IPS-18c (cell line): ENCODE measurements at regions not wholly inside any gene's neighbourhood (a gene's known extent, or its start where the extent isn't known, plus 50 kb on each side); places are given as distances from the start of the nearest gene placed in this dataset.
"Not testable (repeated sequence)": the region's sequence is repeated elsewhere in the genome, so short reads cannot be mapped to it uniquely, and the experiment has no call there.

Experiments used
- H3K4me3 ChIP-seq: 2 replicates; pipeline ENCODE4 v1.7.0; 2013; ENCODE audit warnings: low read depth, mild to moderate bottlenecking, low read length, moderate library complexity; ENCODE audit not compliant: insufficient read depth
- H3K9me3 ChIP-seq: one replicate; pipeline ENCODE4 v1.6.1; 2013; ENCODE audit warnings: mild to moderate bottlenecking, low read length, moderate library complexity; ENCODE audit not compliant: control insufficient read depth, insufficient read depth

GRCh38 chr14:76298896-76299295 lies 77.0 kb upstream of the ESRRB start:
- no peaks in the 10 kb centered on the region for H3K9me3 ChIP-seq
- no peak overlapping the region for H3K4me3 ChIP-seq

- not testable (repeated sequence) for H3K4me3 ChIP-seq, H3K9me3 ChIP-seq
Measured at GRCh38 chr14:76303188-76303587, 72.7 kb upstream of the ESRRB start.

DNA sequence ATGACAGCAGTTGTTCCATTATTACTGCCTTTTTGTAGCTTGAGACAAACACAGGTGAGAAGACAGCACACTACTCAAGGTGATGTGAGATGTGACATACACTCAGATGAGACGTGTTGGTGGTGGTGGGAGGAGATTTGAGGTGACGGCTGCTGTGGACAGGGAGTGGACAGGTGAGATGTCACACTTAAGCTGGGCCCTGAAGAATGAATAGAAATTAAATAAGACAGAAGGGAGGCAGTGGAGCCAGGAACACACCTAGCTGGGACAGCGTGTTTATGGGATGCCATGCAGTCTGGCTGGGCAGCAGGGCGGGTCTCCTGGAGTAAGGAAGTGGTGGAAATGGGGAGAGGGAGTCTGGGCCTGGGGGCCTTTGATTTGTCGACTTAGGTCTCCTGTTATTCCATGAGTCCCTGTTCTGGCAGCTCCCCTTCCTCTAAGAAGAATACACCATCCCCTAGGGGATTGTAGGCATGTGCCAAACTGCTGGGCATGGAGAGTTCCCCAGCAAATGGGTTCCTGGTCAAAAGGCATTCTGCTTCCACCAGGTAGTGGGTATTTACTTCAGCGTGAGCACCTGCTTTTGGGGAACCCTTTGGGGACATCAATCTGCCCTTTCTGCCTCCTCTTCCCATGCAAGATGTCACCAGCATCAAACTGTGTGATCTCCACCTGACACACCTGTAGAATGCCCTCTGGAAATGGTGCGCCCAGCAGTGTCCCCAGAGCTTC lies 71.2 kb upstream of the ESRRB start:
- Histone ChIP-seq H3K9me3 (no peaks in the 10 kb centered on the region), H3K4me3 (no peak overlapping the region)

GRCh38 chr14:76305268-76305826 lies 70.6 kb upstream of the ESRRB start:
- H3K4me3 ChIP-seq = no peak overlapping the region
- H3K9me3 ChIP-seq = no peaks in the 10 kb centered on the region

DNA sequence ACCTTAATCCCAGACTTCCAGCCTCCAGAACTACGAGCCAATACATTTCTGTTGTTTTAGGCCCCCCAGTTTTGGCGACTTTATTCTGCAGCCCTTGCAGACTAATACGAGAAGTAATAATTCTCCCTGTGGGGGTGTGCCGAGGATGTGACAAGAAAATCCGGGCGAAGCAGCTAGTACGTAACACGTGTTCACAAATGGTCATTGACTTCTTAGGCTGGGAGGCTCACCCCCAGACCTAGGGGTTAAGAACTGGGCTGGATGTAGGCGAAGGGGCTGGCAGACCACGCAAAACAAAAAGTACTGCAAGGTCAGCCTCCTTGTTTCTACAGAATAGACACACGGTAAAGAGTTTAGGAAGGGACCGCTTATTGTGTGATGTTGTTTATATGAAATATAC lies 69.8 kb upstream of the ESRRB start:
- Histone ChIP-seq H3K4me3 (no peak overlapping the region), H3K9me3 (no peaks in the 10 kb centered on the region)

DNA sequence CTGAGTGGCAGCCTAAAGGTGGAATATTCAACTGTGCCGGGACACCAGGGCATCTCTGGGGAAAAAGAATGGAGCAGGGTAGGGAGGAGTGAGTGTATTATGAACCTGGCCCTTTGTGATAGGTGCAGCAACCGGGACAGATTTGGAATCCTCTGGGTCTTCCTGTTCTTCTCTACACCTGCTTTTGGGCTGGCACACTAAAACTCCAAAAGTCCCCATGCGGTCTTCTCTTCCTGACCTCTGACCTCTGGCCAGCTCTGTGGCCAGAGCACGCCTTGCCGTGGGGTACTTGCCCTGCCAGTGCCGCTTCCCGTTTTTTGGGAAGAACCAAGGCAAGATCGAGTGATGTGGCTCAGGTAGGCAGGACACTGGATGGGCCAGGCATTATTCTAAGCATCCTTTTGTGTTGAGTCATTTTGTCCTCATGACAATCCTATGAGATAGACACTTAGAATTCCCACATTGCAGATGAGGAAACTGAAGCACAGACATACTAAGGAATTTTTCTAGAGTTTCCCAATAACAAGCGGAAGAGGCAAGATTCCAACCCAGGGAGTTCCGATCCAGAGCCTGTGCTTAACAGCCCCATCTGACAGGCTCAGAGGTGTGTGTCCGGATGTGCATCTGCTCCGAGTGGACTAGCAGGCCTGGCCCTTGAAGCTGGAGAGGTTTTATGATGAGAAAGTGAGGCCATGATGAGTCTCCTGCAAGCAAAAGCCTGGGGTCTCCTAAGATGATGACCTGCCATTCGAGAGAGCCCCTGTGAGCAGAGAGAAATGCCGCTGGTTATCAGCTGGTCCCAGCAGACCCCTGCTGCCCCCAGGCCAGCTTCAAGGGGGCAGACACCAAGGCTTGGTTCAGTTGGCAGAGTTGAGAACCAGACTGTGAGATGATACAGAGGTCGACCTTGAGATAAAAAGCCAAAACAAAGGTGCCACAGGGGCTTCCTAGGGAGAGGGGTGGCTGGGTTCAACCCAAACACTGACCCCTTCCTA lies 67.9 kb upstream of the ESRRB start:
- Histone ChIP-seq H3K4me3 (no peak overlapping the region), H3K9me3 (no peaks in the 10 kb centered on the region)

GRCh38 chr14:76309572-76310162 lies 66.3 kb upstream of the ESRRB start:
- H3K4me3 ChIP-seq = no peak overlapping the region
- no peaks in the 10 kb centered on the region for H3K9me3 ChIP-seq

DNA sequence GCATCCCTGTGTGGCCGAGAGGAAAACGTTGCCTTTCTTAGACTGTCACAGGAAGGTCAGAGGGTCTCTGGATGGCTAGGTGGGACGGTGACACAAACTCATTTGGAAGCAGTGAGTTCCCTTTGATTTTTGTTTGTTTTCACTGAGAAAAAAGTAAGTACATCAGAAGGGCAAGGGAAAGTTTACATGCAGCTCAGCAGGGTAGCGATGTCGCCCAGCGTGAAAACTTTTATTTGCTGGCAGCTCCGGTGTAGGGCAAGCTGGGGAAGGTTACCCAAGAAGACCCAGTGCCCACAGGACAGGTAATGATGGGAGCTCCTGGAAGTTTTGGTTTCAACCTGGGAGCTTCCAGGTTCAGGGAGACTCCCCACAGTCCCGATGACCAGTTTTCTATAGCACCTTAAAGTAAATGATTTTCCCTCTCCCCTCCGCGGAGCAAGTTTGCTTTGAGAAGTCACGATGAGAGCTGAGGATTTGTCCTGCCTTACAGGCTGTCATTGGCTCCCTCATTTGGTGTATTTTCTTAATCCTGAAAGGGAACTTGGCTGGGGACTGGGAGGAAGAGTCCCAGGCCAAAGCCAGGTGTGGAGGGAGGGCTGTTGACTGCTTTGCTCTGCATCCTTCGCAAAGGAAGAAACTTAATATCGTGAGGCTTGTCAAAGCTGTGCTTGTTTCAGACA lies 64.7 kb upstream of the ESRRB start:
- no peaks in the 10 kb centered on the region for H3K9me3 ChIP-seq
- peak overlapping the region; percentile 21; the same call in 1 of the 2 replicates for H3K4me3 ChIP-seq

DNA sequence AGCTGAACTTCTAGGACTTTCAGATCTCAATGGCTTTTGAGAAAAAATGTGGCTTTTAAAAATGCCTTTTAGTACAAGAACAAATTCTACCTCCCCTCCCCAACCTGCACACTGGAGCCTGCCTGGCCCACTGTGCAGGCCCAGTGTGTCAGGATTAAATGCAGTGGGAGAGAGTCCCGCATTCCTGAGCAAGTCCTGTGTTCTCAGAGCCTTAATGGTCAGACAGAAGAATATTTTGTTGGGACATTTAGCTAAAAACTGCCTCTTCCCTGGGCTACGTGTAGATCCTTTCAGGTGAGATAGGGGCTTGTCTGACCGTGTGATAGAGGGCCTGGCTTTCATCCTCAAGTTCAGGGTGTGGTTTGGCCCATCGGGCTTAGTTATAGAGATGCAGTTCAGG lies 63.1 kb upstream of the ESRRB start:
- no peak overlapping the region for H3K4me3 ChIP-seq
- H3K9me3 ChIP-seq = no peaks in the 10 kb centered on the region

GRCh38 chr14:76313303-76313702 lies 62.6 kb upstream of the ESRRB start:
- Histone ChIP-seq H3K4me3 (no peak overlapping the region), H3K9me3 (no peaks in the 10 kb centered on the region)

GRCh38 chr14:76313852-76314251 lies 62.1 kb upstream of the ESRRB start:
- no peak overlapping the region for H3K4me3 ChIP-seq
- no peaks in the 10 kb centered on the region for H3K9me3 ChIP-seq

DNA sequence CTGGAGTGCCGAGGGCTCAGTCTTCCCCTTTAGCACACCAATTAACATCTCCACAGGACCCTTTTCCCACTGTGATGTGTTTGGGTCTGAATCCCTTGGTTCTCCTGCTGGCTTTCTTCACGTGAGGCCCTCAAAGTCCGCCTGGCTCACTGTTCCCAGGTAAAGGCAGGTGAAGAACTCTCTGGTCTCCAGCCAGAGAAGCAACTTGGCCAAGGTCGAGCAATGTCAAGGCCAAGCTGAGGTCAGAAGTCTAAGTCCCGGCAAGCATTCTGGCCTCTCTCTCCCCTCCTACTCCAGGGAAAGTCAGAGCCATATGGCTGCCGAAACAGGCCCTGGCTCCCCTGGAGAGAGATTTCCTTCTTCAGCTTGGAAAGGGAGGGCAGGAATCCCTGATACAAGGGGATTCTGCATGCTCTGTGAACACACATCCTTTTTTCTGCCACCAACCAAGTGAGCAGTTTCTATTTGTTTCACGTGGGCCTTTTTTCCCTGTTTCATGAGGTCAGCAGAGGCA lies 61.4 kb upstream of the ESRRB start:
- H3K9me3 ChIP-seq = no peaks in the 10 kb centered on the region
- H3K4me3 ChIP-seq = no peak overlapping the region

DNA sequence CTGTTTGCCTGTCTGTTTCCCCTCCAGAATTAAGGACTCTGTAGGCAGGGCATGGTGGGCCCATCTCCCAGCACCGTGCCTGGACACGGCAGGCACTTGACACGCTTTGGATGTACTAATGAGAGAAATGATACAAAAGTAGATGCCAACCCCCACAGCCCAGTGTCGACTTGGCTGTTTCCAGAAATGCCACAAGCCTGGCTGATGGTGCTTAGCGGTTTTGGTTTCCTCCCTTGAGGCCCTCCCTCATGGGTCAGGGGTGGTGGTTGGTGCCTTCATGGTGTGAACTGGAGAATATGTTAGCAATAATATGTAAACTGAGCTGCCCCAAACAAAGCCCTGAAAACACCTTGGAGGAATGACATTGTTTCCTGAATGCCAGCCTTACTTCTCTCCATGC lies 55.5 kb upstream of the ESRRB start:
- no peaks in the 10 kb centered on the region for H3K9me3 ChIP-seq
- H3K4me3 ChIP-seq = no peak overlapping the region

- no peak overlapping the region for H3K4me3 ChIP-seq
- no peaks in the 10 kb centered on the region for H3K9me3 ChIP-seq
Measured at GRCh38 chr14:76320975-76321374, 55.0 kb upstream of the ESRRB start.

DNA sequence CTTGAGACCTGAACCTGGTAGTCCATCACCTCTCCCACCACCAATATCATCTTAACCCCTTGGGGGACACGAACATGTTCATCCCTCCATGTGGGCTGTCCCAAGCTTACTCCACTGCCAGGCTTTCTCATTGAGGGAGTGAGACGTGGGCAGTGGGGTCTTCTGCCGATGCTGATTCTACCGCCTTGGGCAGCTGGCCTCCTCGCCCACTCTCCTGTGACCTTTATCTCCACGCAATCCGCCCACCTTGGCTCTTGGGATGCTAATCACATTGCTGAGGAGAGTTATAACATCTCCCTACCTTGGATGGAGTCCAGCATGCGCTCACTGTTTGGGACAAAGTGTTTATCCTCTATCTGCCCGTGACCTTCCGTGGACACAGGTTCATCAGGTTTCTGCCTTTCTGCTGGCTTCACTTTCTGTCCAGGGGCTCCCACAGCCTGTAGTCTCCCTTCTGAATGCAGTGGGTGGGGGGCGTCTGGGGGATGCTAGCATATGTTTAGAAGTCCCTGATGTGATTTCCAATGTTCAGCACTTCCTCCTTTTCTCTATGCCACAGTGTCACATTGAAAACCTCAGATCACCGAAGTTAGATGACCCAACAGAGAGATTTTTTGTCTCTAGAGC lies 53.2 kb upstream of the ESRRB start:
- Histone ChIP-seq H3K4me3 (no peak overlapping the region), H3K9me3 (no peaks in the 10 kb centered on the region)

DNA sequence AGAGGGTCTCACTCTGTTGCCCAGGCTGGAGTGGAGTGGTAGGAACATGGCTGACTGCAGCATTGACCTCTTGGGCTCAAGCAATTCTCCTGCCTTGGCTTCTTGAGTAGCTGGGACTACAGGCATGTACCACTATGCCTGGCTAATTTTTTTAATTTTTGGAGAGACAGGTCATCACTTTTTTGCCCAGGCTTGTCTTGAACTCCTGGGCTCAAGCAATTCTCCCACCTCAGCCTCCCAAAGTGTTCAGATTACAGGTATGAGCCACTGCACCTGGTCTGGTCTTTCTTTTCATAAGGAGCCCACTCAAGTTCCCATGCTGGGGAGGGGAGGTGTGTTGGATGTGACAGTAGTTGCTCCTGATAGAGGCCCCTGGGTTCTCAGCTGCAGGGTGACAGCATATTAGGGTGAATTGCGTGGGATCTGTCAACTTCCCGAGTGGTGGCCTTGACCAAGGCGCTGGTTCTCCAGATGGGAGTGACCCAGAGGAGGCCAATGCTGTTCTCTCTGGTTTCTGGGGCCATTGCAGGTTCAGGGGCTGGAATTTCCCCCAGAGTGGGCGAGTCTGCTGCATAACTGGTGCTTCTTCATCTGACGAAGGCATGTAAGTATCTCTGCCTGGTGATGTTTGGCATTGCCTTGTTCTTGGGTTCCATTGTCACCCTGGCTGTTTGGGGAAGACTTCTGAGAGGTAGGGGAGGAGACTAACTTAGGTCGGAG lies 52.4 kb upstream of the ESRRB start:
- H3K4me3 ChIP-seq = no peak overlapping the region
- H3K9me3 ChIP-seq = no peaks in the 10 kb centered on the region
